ENCODE measurements at regions not wholly inside any gene's neighbourhood (a gene's known extent, or its start where the extent isn't known, plus 50 kb on each side); places are given as distances from the start of the nearest gene placed in this dataset.

DNA sequence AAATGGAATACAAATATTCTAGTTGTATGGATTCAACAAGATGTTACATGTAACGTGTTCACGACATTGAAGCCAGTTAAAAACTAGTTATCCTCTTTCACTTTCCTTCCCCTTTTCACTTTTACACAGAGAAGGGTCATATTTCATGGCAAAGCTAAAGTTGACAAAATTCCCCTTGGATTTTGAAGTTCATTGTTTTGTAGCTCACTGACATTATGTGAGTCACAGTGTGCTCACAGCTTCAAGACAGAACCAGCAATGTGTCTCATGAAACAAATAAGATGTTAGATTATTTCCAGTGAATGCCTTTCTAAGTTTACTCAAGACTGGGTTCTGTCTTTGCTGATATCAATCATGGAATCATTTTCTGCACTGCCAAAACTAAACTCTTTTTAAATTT lies 535.5 kb upstream of the GRIN3A start:
- no peaks in the 10 kb centered on the region for H4K20me1 ChIP-seq (ENCODE audit: control insufficient read depth, insufficient read depth, low read depth, low read length)
- no peak overlapping the region for H3K4me3 ChIP-seq (ENCODE audit: low read length)
- no peaks in the 10 kb centered on the region for H3K4me1 ChIP-seq (ENCODE audit: control insufficient read depth, low read length)
- TF ChIP-seq EZH2phosphoT487 (IDR thresholded peaks at IDR 0.05; ENCODE audit: borderline replicate concordance, low read length), result no peak
- TF ChIP-seq, protein P1, sequence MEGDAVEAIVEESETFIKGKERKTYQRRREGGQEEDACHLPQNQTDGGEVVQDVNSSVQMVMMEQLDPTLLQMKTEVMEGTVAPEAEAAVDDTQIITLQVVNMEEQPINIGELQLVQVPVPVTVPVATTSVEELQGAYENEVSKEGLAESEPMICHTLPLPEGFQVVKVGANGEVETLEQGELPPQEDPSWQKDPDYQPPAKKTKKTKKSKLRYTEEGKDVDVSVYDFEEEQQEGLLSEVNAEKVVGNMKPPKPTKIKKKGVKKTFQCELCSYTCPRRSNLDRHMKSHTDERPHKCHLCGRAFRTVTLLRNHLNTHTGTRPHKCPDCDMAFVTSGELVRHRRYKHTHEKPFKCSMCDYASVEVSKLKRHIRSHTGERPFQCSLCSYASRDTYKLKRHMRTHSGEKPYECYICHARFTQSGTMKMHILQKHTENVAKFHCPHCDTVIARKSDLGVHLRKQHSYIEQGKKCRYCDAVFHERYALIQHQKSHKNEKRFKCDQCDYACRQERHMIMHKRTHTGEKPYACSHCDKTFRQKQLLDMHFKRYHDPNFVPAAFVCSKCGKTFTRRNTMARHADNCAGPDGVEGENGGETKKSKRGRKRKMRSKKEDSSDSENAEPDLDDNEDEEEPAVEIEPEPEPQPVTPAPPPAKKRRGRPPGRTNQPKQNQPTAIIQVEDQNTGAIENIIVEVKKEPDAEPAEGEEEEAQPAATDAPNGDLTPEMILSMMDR (IDR thresholded peaks at IDR 0.05; ENCODE audit: low read depth, low read length, poor library complexity, severe bottlenecking), result no peak
- H3K27ac ChIP-seq (ENCODE audit: low read depth, low read length), result no peak overlapping the region
- no peaks in the 10 kb centered on the region for H3K9me3 ChIP-seq (ENCODE audit: control insufficient read depth, insufficient read depth, low read length)
- H3K36me3 ChIP-seq (ENCODE audit: control insufficient read depth, low read length), result no peaks in the 10 kb centered on the region
- no peaks in the 10 kb centered on the region for H3F3A ChIP-seq (ENCODE audit: control insufficient read depth, insufficient read depth)
- H3K27me3 ChIP-seq (ENCODE audit: control insufficient read depth, low read length), result no peaks in the 10 kb centered on the region
- H3K4me2 ChIP-seq (ENCODE audit: low read length), result no peak overlapping the region
- H3K9me2 ChIP-seq (replicated peaks; ENCODE audit: control insufficient read depth, low read length), result no peaks in the 10 kb centered on the region
- no peaks in the 10 kb centered on the region for H3K79me2 ChIP-seq (ENCODE audit: control insufficient read depth, low read length)

DNA sequence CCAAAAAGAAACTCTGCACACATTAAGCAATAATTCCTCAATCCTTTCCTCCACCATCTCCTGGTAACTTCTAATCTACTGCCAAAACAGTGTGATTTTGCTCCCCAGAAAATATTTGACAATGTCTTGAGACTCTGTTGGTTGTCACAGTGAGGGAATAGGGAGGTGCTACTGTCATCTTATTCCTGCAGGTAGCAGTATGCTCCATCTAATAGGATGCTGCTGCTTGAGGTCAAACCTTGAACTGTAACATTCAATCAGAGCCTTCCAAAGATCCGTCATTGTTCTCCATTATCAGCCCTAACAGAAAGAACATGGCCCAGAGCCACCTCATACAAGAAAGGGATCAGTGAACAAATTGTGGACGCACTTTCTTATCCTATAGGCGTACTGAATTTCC lies 514.7 kb upstream of the GRIN3A start:
- Histone ChIP-seq H3K9me3 (ENCODE audit: control insufficient read depth, insufficient read depth, low read length) (no peaks in the 10 kb centered on the region), H3K36me3 (ENCODE audit: control insufficient read depth, low read length) (no peaks in the 10 kb centered on the region), H3K9me2 (replicated peaks; ENCODE audit: control insufficient read depth, low read length) (no peaks in the 10 kb centered on the region), H3K4me2 (ENCODE audit: low read length) (no peak overlapping the region), H3K27me3 (ENCODE audit: control insufficient read depth, low read length) (no peaks in the 10 kb centered on the region), H3K4me1 (ENCODE audit: control insufficient read depth, low read length) (no peaks in the 10 kb centered on the region), H4K20me1 (ENCODE audit: control insufficient read depth, insufficient read depth, low read depth, low read length) (no peaks in the 10 kb centered on the region), H3K4me3 (ENCODE audit: low read length) (no peak overlapping the region), H3K79me2 (ENCODE audit: control insufficient read depth, low read length) (no peaks in the 10 kb centered on the region), H3K27ac (ENCODE audit: low read depth, low read length) (no peak overlapping the region), H3F3A (ENCODE audit: control insufficient read depth, insufficient read depth) (no peaks in the 10 kb centered on the region)
- no peak for TF ChIP-seq EZH2phosphoT487 (IDR thresholded peaks at IDR 0.05; ENCODE audit: borderline replicate concordance, low read length)
- TF ChIP-seq, protein P1 (IDR thresholded peaks at IDR 0.05; ENCODE audit: low read depth, low read length, poor library complexity, severe bottlenecking), result no peak

DNA sequence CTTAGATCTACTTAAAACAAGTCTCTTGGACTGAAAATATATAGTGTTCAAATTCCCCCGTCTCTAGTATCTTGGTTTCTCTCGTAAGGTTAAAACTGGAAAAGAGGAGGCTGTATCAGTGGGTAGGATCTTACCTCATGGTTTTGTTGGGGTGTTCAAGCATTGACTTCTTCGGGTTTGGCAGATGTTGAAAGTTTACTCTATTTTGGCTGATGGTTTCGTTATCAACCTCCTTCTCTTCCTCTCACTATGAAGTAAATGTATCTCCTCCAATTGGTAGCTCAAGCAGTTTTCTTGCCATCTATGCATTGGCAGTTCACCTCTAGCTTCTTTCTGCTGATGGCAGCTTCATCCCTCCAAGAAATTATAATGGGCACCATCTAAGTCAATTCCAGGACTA lies 506.5 kb upstream of the GRIN3A start:
- no peaks in the 10 kb centered on the region for H3K4me1 ChIP-seq (ENCODE audit: control insufficient read depth, low read length)
- H3K79me2 ChIP-seq (ENCODE audit: control insufficient read depth, low read length), result no peaks in the 10 kb centered on the region
- TF ChIP-seq, protein P1 (IDR thresholded peaks at IDR 0.05; ENCODE audit: low read depth, low read length, poor library complexity, severe bottlenecking), result no peak
- TF ChIP-seq EZH2phosphoT487 (IDR thresholded peaks at IDR 0.05; ENCODE audit: borderline replicate concordance, low read length), result no peak
- H3K4me2 ChIP-seq (ENCODE audit: low read length), result no peak overlapping the region
- H3K27ac ChIP-seq (ENCODE audit: low read depth, low read length), result no peak overlapping the region
- no peaks in the 10 kb centered on the region for H3K27me3 ChIP-seq (ENCODE audit: control insufficient read depth, low read length)
- H3K9me2 ChIP-seq (replicated peaks; ENCODE audit: control insufficient read depth, low read length), result no peaks in the 10 kb centered on the region
- no peaks in the 10 kb centered on the region for H4K20me1 ChIP-seq (ENCODE audit: control insufficient read depth, insufficient read depth, low read depth, low read length)
- no peaks in the 10 kb centered on the region for H3K9me3 ChIP-seq (ENCODE audit: control insufficient read depth, insufficient read depth, low read length)
- no peaks in the 10 kb centered on the region for H3F3A ChIP-seq (ENCODE audit: control insufficient read depth, insufficient read depth)
- no peaks in the 10 kb centered on the region for H3K36me3 ChIP-seq (ENCODE audit: control insufficient read depth, low read length)
- no peak overlapping the region for H3K4me3 ChIP-seq (ENCODE audit: low read length)

DNA sequence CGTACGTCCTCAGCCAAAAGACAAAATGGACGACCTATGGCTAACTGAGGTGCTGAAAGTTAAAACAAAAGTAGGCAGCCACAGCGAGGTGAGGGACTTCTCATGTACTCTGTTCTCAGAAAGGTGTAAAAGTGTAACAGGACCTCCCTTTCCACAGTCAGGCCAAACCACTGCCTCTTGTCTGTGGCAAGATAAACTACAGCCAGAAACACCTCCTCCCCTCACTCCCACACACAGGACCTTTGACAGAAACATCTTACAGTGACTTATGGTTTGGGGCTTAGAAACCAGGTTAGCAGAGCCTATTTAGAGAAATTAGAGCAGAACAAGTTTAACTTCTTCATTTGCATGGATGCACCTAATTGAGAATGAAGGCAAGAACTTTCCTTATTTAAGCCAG lies 499.1 kb upstream of the GRIN3A start:
- Histone ChIP-seq H3K9me2 (replicated peaks; ENCODE audit: control insufficient read depth, low read length) (no peaks in the 10 kb centered on the region), H3K4me1 (ENCODE audit: control insufficient read depth, low read length) (no peaks in the 10 kb centered on the region), H3F3A (ENCODE audit: control insufficient read depth, insufficient read depth) (no peaks in the 10 kb centered on the region), H3K36me3 (ENCODE audit: control insufficient read depth, low read length) (no peaks in the 10 kb centered on the region), H3K27me3 (ENCODE audit: control insufficient read depth, low read length) (no peaks in the 10 kb centered on the region), H3K9me3 (ENCODE audit: control insufficient read depth, insufficient read depth, low read length) (no peaks in the 10 kb centered on the region), H3K79me2 (ENCODE audit: control insufficient read depth, low read length) (no peaks in the 10 kb centered on the region), H3K4me2 (ENCODE audit: low read length) (no peak overlapping the region), H3K4me3 (ENCODE audit: low read length) (no peak overlapping the region), H3K27ac (ENCODE audit: low read depth, low read length) (no peak overlapping the region), H4K20me1 (ENCODE audit: control insufficient read depth, insufficient read depth, low read depth, low read length) (no peaks in the 10 kb centered on the region)
- no peak for TF ChIP-seq EZH2phosphoT487 (IDR thresholded peaks at IDR 0.05; ENCODE audit: borderline replicate concordance, low read length)
- TF ChIP-seq, protein P1 (IDR thresholded peaks at IDR 0.05; ENCODE audit: low read depth, low read length, poor library complexity, severe bottlenecking), result no peak

Measured in DOHH2 (cell line).